Effector CD8-positive, alpha-beta T cell (primary cell): ENCODE measurements at regions not wholly inside any gene's neighbourhood (a gene's known extent, or its start where the extent isn't known, plus 50 kb on each side); places are given as distances from the start of the nearest gene placed in this dataset.

Experiments
- DNase-seq: peaks from one replicate; lab custom pipeline; 2025; lab: John Stamatoyannopoulos, UW

DNA sequence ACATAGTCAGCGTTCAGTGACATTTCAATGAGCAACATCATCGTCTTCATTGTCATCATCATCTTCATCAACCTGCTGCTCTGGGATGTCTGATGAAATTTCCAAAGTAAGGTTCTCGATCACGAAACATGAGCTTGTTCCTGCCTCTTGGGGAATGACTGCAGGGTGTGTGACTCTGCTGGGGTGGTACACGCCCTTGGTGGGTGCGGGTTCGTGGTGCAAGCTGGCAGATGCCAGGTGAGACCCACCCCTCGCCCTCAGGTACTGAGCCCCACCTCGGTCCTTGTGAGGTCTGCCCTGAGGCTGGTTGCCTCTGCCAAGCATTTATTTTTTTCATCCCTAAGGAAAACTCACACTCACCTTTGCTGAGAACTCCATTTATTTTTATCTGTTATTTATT, 1389.2 kb downstream of the TBC1D22A start:
- DNase-seq, result no peak

GRCh38 chr22:48147831-48148230, 1385.4 kb downstream of the TBC1D22A start:
- no peak for DNase-seq

DNA sequence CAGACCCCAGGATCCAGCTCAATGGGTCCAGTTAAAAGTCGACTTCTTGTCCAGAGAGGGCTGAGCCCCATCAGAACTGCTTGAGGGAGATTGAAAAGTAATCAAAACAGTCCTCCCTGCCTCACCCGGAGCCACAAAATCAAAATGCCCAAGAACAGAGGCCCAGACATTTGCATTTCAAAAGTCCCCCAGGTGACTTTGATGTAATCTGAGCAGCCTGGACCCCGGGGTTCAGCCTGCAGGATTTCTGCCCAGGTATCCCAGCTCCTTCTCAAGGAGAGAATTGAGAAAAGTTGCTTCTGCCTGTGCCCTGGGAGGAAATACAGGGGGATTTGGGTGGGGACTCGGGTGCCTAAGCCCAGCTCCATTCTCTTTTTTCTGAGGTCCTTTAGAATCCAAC, 1385.0 kb downstream of the TBC1D22A start:
- no peak for DNase-seq

DNA sequence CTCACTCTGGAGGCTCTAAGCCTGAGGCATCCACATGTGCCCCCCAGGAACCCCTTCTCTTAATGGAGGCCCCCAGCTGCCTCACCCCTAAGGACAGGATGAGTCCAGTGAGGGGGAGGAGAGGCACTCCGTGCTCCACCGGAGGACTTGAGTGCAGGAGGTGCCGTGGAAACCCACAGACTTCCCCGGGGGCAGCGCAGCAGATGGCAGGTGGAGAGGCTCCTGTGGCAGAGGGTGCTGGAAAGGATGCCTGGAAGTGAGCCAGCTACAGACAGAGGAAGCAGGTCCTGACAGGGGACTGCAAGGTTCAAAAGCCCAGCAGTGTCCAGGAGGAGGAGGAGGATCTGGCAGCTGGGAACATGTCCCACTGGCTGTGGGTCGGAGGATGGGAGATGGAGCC, 1384.0 kb downstream of the TBC1D22A start:
- DNase-seq, result no peak

DNA sequence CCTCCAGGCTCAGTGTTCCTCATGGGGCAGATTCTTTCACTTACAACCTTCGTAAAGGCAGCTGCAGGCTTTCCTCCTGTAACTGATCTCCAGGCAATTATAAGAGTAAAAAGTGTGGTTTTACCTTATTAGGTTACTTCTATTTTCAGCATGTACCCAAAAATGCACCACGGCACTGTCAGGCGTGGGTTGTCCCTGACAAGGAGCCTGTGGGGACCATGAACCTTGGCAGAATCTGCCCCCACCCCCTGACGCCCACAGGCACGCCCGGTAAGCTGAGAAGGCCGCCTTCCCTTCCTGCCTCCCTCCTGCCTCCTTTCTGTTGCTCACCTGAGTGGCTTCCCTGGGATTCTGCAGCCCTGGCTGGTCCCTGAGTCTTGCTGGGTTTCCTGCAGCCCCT, 1383.3 kb downstream of the TBC1D22A start:
- DNase-seq, result no peak

DNA sequence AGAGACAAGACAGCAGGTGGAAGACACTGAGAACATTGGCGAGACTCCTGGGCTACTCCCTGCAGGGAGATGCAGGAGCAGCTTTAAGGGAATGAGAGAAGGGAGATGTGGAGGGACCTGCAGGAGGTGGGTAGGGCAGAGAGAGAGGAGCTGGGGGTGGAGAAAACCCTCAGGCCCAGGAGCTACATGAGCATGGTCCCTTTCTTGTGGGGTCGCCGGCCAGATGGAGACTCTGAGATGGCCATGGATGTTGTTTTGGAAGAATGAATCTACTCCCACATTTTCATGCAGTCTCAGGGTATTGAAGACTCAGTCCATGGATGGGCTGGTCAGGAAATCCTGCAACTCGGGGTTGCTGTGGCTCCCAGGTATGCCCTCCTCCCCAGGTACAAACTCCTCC, 1381.9 kb downstream of the TBC1D22A start:
- DNase-seq, result no peak

DNA sequence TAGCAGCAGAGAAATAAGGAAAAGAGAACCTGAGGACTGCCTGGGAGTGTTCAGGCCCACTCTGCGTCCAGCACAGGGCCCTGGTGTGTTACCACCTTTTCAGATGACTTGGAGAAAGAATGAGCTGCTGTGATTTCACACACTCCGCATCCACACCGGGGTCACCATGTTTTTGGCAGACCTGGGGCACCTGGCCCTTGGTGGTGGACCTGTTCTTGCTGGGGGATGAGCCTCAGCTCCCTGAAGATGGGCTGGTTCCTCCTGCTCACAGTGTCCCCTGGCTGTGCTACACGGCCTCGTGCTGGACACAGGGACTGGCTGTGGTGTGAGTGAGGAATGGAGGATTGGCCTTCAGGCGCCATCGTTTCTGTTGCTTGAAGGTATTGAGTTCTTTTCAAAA, 1381.4 kb downstream of the TBC1D22A start:
- DNase-seq, result no peak

DNA sequence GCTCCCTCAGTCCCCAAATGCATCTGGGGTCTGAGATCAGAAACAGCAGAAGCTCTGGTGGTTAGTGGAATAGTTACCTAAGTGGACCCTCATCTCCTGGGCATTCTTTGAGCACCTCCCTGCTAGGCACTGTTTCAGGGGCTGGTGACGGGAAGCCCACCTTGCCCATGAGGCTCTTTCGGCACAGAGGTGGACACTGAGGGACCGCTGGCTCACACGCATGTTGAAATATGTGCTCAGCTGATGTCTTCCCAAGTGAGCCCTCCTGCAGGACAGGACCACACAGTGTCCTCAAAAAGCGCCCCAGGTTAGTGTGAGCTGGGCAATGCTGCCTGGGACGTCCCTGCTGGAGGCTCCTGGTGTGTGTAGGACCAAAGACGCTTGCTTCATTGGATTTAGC, 1379.9 kb downstream of the TBC1D22A start:
- DNase-seq, result no peak

GRCh38 chr22:48141301-48141700, 1378.9 kb downstream of the TBC1D22A start:
- no peak for DNase-seq

DNA sequence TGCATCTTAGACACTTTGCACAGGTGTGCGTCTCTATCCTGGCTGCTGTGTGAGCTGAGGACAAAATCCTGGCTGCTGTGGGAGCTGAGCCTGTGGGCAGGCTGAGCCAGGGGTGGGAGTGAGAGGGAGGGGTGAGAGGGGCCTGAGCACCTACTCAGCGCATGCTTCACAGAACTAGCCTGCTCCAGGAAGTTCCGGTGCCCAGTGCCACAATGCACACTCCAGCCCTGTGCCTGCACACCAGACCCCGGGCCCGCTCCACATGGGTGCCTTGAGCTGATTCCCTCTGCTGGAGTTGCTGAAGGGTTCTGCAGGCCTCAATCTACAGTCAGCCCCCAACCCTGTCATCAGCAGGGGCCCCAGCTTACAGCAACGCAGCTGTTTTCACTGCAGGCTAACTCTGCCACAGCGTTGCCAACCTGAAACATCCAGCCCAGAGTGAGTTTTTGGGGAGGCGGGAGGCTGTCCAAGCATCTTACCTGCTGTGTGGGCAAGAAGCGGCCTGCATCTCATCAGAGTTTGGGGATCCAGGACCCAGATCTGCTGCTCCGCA, 1377.9 kb downstream of the TBC1D22A start:
- no peak for DNase-seq

GRCh38 chr22:48139776-48140175, 1377.3 kb downstream of the TBC1D22A start:
- no peak for DNase-seq

DNA sequence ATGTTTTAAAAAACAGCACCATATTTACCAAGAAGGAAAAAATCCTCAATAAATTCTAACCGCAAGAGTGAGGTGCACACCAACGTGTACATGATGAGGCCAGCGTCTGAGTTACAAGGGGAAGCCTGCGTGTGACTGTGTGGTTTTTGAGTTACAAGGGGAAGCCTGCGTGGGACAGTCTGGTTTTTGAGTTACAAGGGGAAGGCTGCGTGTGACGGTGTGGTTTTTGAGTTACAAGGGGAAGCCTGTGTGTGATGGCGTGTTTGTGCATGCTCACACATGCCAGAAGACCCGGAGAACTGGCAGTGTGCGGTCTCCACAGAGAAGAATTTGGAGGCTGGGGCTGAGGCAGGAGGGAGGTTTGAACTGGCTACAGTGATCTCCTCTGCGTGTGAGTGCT, 1376.4 kb downstream of the TBC1D22A start:
- DNase-seq, result no peak

DNA sequence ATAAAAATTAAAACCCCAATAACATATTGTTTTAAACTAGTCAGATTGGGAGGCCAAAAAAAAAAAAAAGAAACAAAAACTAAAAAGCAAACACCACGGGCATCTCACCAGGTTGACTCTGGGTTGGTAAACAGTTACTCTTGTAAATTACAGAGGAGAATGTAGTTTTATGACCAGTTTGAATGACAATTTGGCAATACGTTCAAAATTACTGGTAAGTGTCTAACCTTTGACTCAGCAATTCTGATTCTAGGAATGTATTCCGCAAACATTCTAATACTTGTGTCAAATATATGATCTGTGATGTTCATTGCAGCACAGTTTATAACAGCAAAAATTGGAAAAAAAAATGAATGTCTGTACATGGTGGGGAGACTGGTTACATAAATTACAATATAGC, 1376.0 kb downstream of the TBC1D22A start:
- DNase-seq, result no peak

DNA sequence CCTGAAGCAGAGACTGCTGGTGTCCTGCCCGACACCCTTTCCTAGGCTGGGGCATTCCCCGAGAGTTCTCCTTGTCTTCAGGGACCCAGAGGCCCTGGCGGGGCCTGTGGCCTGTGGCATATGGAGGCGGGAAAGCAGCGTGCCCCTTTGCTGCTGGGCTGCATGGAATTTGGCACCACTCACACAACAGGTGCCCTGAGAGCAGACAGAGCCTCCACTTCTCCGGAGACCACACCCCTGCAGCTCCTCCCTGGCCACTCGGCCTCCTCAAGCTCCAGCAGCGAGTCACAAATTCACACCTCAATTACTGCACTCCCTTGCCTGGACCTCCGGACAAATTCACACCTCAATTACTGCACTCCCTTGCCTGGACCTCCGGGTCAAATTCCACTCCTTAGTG, 1375.2 kb downstream of the TBC1D22A start:
- DNase-seq, result no peak

GRCh38 chr22:48135592-48135991, 1373.1 kb downstream of the TBC1D22A start:
- no peak for DNase-seq

DNA sequence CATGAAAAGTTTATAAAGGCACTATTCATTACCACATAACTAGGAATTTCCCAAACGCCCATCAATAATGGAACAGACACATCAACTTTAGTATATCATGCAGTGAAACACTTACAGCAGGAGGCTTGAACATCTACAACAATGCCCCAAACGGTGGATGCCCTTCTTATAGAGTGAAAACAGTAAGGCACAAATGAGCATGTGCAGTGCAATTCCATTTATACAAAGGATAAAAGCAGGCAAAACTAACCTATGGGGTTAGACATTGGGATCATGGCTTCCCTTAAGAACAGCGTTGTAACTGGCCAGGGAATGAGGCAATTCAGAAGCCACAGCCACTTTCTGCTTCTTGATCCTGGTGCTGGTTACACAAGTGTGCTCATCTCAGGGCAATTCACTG, 1363.0 kb downstream of the TBC1D22A start:
- no peak for DNase-seq

- no peak for DNase-seq
These were observed 1359.5 kb downstream of the TBC1D22A start for GRCh38 chr22:48121984-48122383.

GRCh38 chr22:48118654-48119053, 1356.2 kb downstream of the TBC1D22A start:
- no peak for DNase-seq

DNA sequence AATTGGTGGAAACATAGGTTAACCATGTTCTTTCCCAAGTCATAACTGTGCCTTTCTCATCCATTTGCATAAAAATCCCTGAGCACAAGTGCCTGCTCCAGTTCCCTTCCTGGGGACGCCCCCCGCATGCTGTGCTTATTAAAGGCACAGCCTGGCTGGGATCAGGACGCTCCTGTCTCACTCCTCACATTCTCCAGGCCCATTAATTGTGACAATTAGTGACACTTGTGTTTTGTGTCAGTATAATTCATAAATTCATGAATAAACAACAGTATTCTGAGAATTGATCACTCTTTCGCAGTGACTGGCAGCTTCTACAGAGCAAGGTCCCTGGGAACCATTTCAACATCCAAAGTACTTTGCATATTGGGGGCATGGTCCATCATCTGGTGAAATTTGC, 1354.4 kb downstream of the TBC1D22A start:
- DNase-seq, result no peak

GRCh38 chr22:48112687-48113521, 1350.5 kb downstream of the TBC1D22A start:
- no peak for DNase-seq

DNA sequence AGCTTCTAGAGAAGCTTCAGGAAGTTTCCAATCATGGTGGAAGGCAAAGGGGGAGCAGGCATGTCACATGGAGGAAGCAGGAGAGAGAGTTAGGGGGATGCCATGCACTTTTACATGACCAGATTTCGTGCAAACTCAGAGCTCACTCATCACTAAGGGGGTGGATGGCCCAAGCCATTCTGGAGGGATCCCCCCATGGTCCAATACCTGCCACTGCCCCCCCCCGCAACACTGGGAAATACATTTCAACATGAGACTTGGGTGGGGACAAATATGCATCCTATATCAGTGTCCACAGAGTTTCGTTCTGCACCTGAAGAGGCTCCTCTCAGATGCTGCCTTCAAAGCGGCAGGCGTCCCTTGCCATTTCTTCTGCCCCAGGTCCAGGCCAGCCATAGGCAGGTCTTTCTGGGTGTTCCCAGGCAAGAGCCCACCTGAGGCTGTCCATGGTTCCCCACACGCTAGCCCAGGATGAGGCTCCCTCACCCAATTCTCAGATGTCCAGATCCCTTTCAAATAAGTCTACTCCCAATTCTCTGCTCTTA, 1344.3 kb downstream of the TBC1D22A start:
- no peak for DNase-seq

- DNase-seq, result no peak
These were observed 1343.8 kb downstream of the TBC1D22A start for GRCh38 chr22:48106215-48106614.

DNA sequence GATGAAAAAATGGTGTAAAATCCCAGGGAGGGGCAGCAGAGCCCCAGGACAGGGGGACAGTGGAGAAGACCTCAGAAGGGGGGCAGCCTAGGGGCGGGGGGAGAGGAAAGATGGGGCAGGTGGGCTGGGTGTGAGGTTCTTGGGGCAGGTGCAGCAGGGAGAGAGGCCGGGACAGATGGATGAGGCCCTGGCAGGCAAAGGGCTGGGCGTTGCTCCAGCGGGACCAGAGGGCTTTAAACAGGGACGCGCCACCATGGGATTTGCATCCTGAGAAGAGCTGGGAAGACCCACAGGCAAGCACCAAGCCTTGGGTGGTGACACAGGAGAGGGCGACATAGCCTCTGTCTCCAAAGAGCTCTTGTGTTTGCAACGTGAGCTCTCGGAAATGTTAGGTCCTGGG, 1342.8 kb downstream of the TBC1D22A start:
- DNase-seq, result no peak

DNA sequence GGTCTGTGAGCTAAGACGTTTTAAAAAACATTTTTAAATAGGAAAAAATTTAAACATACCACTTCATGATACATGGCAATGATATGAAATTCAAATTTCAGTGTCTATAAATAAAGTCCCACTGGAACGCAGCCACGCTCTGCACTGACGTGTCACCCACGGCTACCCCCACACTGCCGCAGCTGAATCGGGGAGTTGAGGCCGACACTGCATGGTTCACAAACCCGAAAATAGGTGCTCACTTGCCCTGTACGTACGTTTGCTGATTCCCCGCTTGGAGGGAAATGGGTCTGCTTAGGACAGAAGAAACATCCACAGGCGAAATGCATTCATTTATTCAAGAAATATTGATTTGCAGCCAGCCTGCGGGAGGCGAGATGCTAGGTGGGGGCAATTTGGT, 1342.3 kb downstream of the TBC1D22A start:
- no peak for DNase-seq
